GM18870 (cell line): ENCODE measurements at regions not wholly inside any gene's neighbourhood (a gene's known extent, or its start where the extent isn't known, plus 50 kb on each side); places are given as distances from the start of the nearest gene placed in this dataset.
"Not testable (repeated sequence)": the region's sequence is repeated elsewhere in the genome, so short reads cannot be mapped to it uniquely, and the experiment has no call there.

Experiments
- ATAC-seq: cut with Tn5 transposase; IDR thresholded peaks from one replicate; pipeline ENCODE4 v1.9.1; 2021; ENCODE audit warnings: moderate library complexity; ENCODE audit not compliant: unreplicated experiment

DNA sequence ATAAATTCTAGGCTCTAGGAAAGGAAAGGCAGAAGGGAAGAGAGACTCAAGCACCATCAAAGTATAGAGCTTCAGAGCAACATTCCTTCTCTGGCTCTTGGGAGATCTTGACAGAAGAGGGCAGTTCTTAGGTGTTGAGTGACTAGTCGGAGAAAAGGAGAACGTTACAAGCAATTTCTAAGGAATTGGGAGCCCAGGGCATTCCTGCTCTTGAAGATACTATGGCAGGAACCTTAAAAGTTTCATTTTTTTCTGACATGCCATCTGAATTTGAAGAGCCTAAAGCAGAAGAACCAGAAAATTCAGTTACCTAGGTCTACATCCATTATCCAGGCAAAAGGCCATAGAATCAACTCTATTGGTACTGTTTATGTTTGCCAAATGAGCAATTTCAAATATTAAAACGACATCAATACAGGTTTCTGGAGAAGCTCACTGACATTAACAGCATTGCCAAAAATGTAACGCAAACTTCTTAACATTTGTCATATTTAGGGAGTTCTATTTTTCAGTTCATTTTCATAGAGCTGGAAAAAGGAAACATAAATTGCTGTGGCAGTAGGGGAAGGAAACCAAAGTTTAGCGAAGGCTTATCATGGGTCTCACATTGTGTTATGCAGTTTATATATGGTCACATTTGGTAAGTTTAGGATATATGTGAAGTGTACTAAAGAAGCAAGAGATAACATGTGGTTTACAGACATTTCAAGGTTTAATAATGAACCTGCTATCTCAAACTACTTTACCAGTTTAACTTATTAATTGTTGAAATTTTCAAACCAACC is 210.1 kb upstream of the NRIP1 start:
- ATAC-seq: no peak

GRCh38 chr21:15275615-15276235 is 210.9 kb upstream of the NRIP1 start:
- no peak for ATAC-seq

DNA sequence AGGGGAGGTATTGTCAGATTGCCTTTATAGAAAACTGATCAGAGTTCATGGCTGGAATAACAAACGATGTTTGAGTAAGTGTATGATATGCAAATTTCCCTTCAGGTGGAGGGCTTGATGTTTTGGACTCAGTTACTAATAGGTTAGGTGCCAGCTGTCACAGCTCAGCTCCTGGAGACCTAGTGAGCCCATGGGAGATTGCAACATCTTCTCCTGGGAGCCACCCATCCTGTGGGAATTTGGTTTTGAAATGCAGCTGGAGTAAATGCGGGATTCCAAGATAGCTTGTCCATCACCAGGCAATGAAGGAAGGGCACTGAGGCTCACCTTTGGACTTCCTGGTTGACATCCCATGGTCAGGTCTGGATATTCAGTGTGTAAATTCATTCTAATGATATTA is 211.4 kb upstream of the NRIP1 start:
- ATAC-seq: no peak

DNA sequence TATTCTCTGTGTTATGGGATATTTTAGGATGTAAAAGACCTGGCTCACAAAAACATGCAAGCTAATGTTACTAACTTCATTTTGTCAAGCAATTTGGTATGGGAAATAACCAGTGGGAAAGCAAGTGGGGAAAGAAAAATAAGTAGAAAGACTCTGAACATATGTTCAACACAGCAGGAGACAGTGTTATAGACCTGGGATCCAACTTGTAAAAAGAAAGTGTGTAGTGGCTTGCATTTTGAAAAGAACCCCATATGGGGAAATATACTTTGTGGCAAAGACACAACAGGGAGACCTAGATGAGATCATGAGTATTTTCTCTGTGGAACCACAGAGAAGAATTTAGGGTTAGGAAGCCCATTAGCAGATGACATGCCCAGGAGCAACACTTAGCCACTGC is 212.7 kb upstream of the NRIP1 start:
- ATAC-seq: no peak

- no peak for ATAC-seq
Observed at GRCh38 chr21:15278279-15278678, 213.5 kb upstream of the NRIP1 start.

- ATAC-seq: no peak
Observed at GRCh38 chr21:15278851-15279250, 214.1 kb upstream of the NRIP1 start.

DNA sequence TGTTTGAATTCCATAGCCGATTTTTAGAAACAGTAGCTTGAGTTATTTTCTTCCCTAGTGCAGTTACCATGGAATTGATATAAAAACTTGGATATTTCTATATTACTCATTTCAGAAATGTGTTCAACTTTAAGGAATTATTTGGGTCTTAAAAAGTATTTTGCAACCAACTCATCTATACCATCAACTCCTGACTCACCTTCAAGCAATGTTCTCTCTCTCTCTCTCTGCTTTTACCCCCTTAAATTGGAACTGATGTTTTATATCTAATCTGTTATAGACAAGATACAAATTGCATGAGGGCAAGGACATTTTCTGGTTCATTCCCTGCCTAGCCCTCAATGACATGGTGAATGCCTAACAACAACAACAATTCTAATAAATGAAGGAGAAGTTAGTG is 214.7 kb upstream of the NRIP1 start:
- ATAC-seq: no peak

- ATAC-seq: no peak
Observed at GRCh38 chr21:15281714-15282113, 216.9 kb upstream of the NRIP1 start.

DNA sequence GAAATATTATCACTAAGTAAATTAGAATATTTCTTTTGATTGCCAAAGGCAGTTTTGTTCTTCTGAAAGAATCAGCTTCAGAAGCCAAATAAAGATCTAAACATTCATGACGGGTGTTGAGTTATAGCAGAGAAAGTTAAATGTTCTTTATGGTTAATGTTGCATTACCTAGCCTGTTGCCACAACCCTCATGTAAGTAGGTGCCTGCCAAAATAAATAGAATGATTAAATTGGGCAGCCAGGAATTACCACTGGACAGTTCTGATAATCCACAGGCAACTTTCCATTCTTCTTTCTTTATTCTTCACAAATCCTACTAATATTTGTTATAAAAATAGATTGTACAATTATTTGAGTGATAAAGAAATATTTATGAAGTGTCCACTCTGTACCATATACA is 217.9 kb upstream of the NRIP1 start:
- no peak for ATAC-seq

DNA sequence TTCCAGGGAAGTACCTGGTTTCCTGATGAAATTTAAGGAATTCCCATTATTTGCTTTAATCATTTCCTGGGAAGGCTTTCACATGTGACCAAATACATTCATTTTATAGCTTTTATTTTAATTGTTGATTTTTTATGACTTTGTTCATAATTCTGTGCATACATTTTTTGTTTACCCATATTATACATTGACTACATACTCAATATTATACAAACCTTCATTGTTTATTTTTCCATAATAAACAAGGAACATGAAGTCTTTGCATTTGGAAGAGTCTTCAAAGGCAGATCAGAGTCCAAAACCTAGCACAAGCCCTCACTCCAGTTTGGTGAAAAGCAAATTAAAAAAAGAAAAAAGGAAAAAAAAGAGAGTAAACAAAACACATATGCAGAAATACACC is 218.3 kb upstream of the NRIP1 start:
- ATAC-seq: no peak

- ATAC-seq: no peak
Observed at GRCh38 chr21:15283789-15284188, 219.0 kb upstream of the NRIP1 start.

DNA sequence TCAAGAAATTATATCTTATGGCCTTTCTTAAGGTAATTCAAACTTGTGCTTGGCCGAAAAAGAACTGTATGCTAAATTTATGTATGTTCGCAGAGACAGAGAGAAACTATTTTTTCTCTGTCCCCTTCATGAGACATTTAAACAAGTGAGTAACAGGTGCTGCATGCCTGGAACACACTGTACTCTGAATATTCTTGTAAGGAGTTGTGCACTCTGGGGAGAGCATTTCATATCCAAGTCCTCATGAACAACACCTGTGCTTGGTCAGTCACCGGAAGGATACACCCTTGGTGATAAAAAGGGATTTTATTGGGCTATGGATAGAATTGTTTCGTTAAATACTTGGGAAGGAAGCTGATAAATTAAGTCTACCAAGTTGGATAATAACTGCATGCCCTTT is 220.8 kb upstream of the NRIP1 start:
- no peak for ATAC-seq

GRCh38 chr21:15289246-15289645 is 224.4 kb upstream of the NRIP1 start:
- ATAC-seq: no peak

GRCh38 chr21:15289896-15290841 is 225.4 kb upstream of the NRIP1 start:
- ATAC-seq: no peak

GRCh38 chr21:15291621-15292266 is 226.9 kb upstream of the NRIP1 start:
- no peak for ATAC-seq

DNA sequence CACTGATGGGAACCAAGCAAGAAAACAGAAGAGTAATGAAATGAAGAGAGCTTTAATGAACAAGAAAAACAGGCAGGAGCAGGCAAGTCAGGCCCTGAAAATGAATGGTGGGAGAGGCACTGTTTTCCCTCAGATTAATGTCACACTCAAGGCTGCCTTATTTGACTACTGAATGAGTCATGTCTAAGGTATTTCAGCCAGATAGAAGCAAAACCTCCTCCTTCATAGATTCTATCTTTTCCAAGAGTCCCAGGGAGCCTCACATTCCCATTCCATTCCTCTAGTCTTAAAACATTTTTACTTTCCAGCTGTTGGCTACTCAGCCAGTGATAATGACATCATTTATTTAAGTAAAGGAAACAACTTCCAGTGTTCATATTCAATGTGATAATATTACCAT is 228.4 kb upstream of the NRIP1 start:
- ATAC-seq: no peak

- ATAC-seq: no peak
Observed at GRCh38 chr21:15295875-15296274, 231.1 kb upstream of the NRIP1 start.

DNA sequence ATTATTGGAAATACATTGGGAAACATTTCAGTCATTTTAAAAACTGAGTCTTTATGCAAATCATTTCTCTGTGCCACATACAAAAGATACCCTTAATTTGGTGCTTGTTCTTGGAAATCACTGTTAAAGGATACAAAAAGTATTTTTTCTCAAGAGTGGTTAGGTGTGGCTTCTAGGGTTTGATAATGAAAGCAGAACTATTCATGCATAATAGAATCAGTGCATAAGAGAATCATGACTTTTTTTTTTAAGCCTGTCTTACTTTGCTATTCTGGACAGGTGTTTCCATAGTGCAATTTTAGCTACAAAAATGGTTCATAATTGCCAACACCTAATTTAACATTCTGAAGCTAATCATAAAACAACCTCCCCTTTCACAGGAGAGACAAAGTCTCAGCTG is 233.0 kb upstream of the NRIP1 start:
- ATAC-seq: no peak

DNA sequence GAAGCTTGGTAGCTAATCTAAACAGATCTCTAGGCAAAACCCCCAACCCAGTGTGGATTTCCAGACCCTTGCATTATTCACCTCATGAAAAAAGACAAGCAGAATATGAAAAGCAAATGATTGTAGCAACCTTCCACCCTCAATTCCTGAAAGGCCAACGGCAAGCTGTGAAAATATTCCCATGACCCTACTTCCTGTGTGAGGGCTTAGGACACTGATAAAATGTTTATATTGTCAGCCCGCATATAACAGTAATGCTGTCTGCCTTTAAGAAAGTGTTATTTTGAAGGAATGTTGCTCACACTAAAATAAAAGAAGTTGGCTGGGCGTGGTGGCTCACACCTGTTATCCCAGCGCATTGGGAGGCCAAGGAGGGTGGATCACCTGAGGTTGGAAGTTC is 233.5 kb upstream of the NRIP1 start:
- no peak for ATAC-seq

- ATAC-seq: not testable (repeated sequence)
Observed at GRCh38 chr21:15298755-15299154, 234.0 kb upstream of the NRIP1 start.

- ATAC-seq: no peak
Observed at GRCh38 chr21:15300131-15300530, 235.3 kb upstream of the NRIP1 start.
